ENCODE measurements at regions not wholly inside any gene's neighbourhood (a gene's known extent, or its start where the extent isn't known, plus 50 kb on each side); places are given as distances from the start of the nearest gene placed in this dataset.

DNA sequence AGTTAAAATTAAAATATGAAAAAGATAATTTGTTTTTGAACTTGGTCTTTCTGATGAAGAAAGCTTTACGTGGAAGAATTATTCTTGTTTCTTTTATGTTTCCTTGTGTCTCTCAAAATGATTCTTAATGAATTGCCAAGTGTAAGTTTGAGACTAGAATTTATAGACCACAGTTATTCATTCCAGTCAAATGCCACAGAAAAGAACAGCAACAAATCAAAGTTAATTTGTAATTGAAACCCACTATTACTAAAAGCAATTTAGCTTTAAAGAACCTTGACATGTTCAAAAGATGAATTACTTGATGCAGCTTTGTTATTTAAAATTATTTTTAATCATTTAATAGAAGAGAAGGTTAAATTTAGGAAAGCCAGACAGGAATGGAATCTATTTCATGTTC lies 1277.7 kb upstream of the NUDT12 start:
- TF ChIP-seq EZH2 (IDR thresholded peaks at IDR 0.05; ENCODE audit: borderline replicate concordance), result no peak
- TF ChIP-seq, protein P1, sequence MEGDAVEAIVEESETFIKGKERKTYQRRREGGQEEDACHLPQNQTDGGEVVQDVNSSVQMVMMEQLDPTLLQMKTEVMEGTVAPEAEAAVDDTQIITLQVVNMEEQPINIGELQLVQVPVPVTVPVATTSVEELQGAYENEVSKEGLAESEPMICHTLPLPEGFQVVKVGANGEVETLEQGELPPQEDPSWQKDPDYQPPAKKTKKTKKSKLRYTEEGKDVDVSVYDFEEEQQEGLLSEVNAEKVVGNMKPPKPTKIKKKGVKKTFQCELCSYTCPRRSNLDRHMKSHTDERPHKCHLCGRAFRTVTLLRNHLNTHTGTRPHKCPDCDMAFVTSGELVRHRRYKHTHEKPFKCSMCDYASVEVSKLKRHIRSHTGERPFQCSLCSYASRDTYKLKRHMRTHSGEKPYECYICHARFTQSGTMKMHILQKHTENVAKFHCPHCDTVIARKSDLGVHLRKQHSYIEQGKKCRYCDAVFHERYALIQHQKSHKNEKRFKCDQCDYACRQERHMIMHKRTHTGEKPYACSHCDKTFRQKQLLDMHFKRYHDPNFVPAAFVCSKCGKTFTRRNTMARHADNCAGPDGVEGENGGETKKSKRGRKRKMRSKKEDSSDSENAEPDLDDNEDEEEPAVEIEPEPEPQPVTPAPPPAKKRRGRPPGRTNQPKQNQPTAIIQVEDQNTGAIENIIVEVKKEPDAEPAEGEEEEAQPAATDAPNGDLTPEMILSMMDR (IDR thresholded peaks at IDR 0.05; ENCODE audit: poor library complexity), result no peak
